CD4-positive, alpha-beta T cell treated with Interleukin-21 for 1 hour (primary cell): ENCODE measurements at regions not wholly inside any gene's neighbourhood (a gene's known extent, or its start where the extent isn't known, plus 50 kb on each side); places are given as distances from the start of the nearest gene placed in this dataset.
"Not testable (repeated sequence)": the region's sequence is repeated elsewhere in the genome, so short reads cannot be mapped to it uniquely, and the experiment has no call there.

Source experiments
- DNase-seq: peaks from one replicate; pipeline ENCODE4 v3.0.0-alpha.2; 2020

GRCh38 chr4:42205541-42205940 lies 53.1 kb upstream of the BEND4 start:
- DNase-seq = no peak

- no peak for DNase-seq
Measured at GRCh38 chr4:42216664-42217063, 64.2 kb upstream of the BEND4 start.

- no peak for DNase-seq
Measured at GRCh38 chr4:42225286-42225685, 72.8 kb upstream of the BEND4 start.

- DNase-seq = no peak
Measured at GRCh38 chr4:42234817-42235216, 82.4 kb upstream of the BEND4 start.

- DNase-seq = no peak
Measured at GRCh38 chr4:42235304-42236021, 83.0 kb upstream of the BEND4 start.

GRCh38 chr4:42237010-42237409 lies 84.6 kb upstream of the BEND4 start:
- DNase-seq = no peak

- no peak for DNase-seq
Measured at GRCh38 chr4:42237451-42237850, 85.0 kb upstream of the BEND4 start.

- no peak for DNase-seq
Measured at GRCh38 chr4:42248972-42249371, 96.5 kb upstream of the BEND4 start.

GRCh38 chr4:42252315-42252714 lies 99.9 kb upstream of the BEND4 start:
- DNase-seq = no peak

- not testable (repeated sequence) for DNase-seq
Measured at GRCh38 chr4:42257645-42258044, 105.2 kb upstream of the BEND4 start.

- DNase-seq = no peak
Measured at GRCh38 chr4:42262701-42263490, 110.4 kb upstream of the BEND4 start.

GRCh38 chr4:42265782-42266602 lies 113.5 kb upstream of the BEND4 start:
- no peak for DNase-seq

- no peak for DNase-seq
Measured at GRCh38 chr4:42267724-42268123, 115.3 kb upstream of the BEND4 start.

GRCh38 chr4:42268824-42269223 lies 116.4 kb upstream of the BEND4 start:
- no peak for DNase-seq

- no peak for DNase-seq
Measured at GRCh38 chr4:42271096-42271495, 118.6 kb upstream of the BEND4 start.

GRCh38 chr4:42277291-42277690 lies 120.0 kb upstream of the SHISA3 start:
- no peak for DNase-seq

GRCh38 chr4:42278709-42279324 lies 118.5 kb upstream of the SHISA3 start:
- no peak for DNase-seq

GRCh38 chr4:42280327-42281095 lies 116.8 kb upstream of the SHISA3 start:
- no peak for DNase-seq

GRCh38 chr4:42281324-42282020 lies 115.8 kb upstream of the SHISA3 start:
- DNase-seq = no peak

GRCh38 chr4:42282081-42282901 lies 115.0 kb upstream of the SHISA3 start:
- DNase-seq = peak; percentile 43

GRCh38 chr4:42284030-42284429 lies 113.3 kb upstream of the SHISA3 start:
- DNase-seq = no peak
